Astrocyte of the spinal cord (primary cell): ENCODE measurements at regions not wholly inside any gene's neighbourhood (a gene's known extent, or its start where the extent isn't known, plus 50 kb on each side); places are given as distances from the start of the nearest gene placed in this dataset.

Experiments
- DNase-seq: peaks from one replicate; pipeline ENCODE4 v3.0.0; 2011; ENCODE audit warnings: low read depth, low spot score
- H3K4me3 ChIP-seq: 2 replicates; pipeline ENCODE4 v1.5.1; 2011; ENCODE audit warnings: low read depth, mild to moderate bottlenecking, low read length, moderate library complexity
- in situ Hi-C: cut with HindIII; loops from 2 replicates; pipeline ENCODE4 v1.10.0; 2017; ENCODE audit warnings: low sequenced_read_pairs
- TF ChIP-seq, protein P1 (sequence below): IDR thresholded peaks from 2 replicates; pipeline ENCODE4 v1.5.1; 2012; ENCODE audit warnings: low read depth, mild to moderate bottlenecking, low read length, inconsistent platforms

DNA sequence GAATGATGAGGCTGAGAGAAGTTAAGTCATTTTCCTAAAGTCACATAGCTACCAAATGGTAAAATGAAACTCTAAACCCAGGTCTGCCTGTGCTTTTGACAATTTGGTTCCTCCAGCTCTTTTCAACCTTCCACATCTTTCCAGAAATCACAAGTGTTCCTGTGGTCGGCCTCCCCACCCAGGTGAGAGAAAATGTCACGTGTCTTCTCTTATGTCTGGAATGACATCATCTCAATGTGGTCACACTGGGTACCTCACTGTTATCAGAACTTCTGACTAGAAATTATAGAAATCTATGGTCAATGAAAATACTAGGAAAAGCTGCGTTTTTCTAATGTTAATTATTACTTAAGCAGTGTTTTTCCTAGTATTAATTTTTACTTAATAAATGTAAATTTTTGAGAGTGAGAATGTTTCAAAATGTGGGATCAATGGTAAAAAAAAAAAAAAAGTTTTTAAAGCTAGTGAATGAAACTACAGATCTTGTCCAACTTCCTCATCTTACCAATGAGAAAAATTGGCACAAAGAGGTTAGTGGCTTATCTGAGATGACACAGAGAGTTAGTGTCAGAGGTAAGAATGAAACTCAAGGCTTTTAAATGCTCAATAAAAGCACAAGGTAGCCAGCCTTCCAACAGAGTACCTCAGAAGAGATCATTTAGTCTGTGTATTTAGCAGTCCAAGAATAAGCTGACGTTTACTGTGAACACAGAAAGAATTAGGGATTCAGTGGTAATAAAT, 228.7 kb upstream of the NR4A3 start:
- DNase-seq = no peak
- no peak overlapping the region for H3K4me3 ChIP-seq
- TF ChIP-seq, protein P1, sequence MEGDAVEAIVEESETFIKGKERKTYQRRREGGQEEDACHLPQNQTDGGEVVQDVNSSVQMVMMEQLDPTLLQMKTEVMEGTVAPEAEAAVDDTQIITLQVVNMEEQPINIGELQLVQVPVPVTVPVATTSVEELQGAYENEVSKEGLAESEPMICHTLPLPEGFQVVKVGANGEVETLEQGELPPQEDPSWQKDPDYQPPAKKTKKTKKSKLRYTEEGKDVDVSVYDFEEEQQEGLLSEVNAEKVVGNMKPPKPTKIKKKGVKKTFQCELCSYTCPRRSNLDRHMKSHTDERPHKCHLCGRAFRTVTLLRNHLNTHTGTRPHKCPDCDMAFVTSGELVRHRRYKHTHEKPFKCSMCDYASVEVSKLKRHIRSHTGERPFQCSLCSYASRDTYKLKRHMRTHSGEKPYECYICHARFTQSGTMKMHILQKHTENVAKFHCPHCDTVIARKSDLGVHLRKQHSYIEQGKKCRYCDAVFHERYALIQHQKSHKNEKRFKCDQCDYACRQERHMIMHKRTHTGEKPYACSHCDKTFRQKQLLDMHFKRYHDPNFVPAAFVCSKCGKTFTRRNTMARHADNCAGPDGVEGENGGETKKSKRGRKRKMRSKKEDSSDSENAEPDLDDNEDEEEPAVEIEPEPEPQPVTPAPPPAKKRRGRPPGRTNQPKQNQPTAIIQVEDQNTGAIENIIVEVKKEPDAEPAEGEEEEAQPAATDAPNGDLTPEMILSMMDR = no peak
- in situ Hi-C loops = no loop called here

DNA sequence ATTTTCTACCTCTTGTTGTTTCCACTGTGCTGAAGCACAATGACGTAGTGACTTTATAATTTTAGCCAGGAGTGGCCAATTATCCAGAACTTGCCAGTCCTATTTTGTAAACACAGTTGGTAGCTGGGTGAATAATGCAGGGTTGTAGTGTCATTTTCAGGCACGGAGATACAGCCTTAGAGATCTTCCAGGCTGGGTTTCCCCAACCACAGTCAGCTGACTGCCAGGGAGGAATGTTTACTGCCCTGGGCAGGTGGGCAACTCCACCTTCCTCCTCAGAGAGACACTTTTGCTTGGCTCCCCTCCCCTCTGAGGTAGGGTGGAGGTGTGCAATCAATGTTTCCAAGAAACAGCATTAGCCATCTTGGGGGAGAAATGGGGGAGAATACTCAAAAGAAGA, 228.1 kb upstream of the NR4A3 start:
- H3K4me3 ChIP-seq = no peak overlapping the region
- TF ChIP-seq, protein P1 = no peak
- no peak for DNase-seq
- in situ Hi-C loops = no loop called here

DNA sequence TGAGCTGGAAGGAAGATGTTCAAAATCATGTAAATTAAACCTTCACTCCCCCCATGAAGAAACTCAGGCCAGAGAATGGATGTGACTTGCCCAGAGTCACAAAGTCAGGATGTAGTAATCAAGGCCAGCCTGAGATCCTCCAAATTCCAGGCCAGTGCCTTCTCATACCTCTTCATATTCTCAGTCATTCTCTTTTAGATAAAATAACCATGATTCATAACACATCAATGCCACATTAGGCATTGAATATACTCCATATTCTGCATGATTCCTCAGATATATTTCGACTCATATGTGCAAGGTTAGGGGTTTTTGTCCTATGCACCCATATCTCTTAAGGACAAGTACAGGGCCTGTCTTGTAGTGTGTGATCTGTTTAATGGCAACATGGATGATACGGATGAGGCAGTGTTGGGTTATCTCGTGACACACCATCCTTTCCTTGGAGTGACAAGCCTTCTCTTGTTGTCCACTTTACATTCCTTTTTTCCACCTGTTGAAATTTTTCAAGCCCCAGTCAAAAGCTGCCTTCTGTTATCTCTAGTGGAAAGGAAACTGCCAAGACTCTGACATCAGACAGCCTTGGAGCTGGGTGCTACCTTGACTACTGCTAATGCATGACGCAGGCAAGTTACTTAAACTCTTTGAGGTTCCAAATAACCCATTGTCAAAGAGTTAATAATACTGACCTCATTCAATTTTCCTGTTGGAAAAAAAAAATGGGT, 227.5 kb upstream of the NR4A3 start:
- TF ChIP-seq, protein P1 = no peak
- H3K4me3 ChIP-seq = no peak overlapping the region
- DNase-seq = no peak
- in situ Hi-C loops = no loop called here

DNA sequence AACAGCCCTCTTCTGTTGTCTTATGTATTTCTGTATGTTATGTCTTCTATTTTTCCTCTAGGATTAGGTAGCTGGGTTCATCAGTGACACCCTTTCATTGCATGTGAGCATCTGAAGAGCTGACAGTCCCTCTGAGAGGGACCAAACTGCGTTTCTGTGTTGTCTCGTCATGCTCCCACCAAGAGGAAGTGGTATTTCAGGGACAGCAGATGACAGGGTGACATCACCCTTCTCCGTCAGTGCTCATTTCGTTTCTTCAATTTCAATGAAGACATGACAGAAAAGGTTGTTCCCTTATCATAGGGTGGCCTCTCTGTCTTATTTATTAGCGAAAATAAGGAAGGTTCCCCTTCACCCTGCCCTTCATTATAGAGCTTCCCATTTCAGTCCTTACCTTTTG, 225.9 kb upstream of the NR4A3 start:
- TF ChIP-seq, protein P1 = no peak
- no peak overlapping the region for H3K4me3 ChIP-seq
- in situ Hi-C loops = no loop called here
- no peak for DNase-seq

DNA sequence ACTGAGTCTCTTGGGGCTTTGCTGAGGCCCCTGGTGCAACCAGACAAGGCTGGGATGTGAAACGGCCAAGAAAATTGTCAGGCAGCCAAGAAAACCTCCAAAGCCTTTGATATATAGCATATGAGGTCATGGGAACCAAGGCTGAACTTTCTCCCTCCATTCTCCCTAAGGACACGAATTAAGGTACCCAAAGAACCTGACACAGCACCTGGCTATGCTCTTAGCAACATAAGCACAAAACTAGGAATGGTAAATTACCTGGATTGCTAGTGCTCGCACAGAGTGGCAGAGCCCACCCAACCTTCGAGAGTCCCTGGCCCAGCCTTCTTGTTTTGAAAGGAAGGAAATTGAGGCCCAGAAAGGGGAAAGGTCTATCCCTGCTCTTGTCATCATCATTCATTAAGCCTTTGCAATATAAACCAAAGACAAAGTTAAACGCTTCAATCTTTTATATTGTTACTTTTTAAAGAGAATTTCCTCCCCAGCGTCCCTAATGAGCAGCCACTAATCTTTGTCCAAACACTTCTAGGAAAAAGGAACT, 220.0 kb upstream of the NR4A3 start:
- in situ Hi-C loops = no loop called here
- DNase-seq = no peak
- H3K4me3 ChIP-seq = no peak overlapping the region
- TF ChIP-seq, protein P1 = no peak

DNA sequence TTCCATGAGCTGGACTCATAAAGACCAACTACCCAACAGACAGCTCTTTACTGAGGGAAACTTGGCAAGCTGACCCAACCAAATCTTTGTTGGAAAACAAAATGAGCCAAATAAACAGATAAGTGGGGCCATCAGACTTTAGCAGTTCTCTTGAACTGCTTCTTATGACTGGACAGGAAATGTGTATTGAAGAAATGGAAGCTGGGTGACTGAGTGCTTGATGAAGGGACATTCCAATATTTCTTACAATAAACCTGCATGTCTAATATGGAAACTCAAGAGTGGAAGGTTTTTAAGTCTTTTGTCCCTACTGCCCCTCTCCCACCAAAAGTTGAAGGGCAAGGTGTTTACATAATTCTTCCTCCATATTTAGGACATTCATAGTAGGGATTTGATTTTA, 218.8 kb upstream of the NR4A3 start:
- no peak overlapping the region for H3K4me3 ChIP-seq
- no peak for DNase-seq
- TF ChIP-seq, protein P1 = no peak
- in situ Hi-C loops = no loop called here
